ENCODE measurements at regions not wholly inside any gene's neighbourhood (a gene's known extent, or its start where the extent isn't known, plus 50 kb on each side); places are given as distances from the start of the nearest gene placed in this dataset.
A peak's percentile ranks its signal among the peaks of the same experiment; 100 is the strongest.

- DNase-seq: no peak
Measured at GRCh38 chr21:29228306-29228705, 70.4 kb upstream of the BACH1 start.

GRCh38 chr21:29230551-29231261 lies 68.0 kb upstream of the BACH1 start:
- DNase-seq: no peak

- no peak for DNase-seq
Measured at GRCh38 chr21:29231756-29232529, 66.8 kb upstream of the BACH1 start.

GRCh38 chr21:29232530-29233255 lies 66.0 kb upstream of the BACH1 start:
- no peak for DNase-seq

- no peak for DNase-seq
Measured at GRCh38 chr21:29233256-29233546, 65.5 kb upstream of the BACH1 start.

GRCh38 chr21:29233611-29234540 lies 64.8 kb upstream of the BACH1 start:
- no peak for DNase-seq

GRCh38 chr21:29235714-29236197 lies 63.0 kb upstream of the BACH1 start:
- DNase-seq: no peak

- no peak for DNase-seq
Measured at GRCh38 chr21:29236201-29236600, 62.5 kb upstream of the BACH1 start.

GRCh38 chr21:29237110-29238052 lies 61.3 kb upstream of the BACH1 start:
- DNase-seq: no peak

GRCh38 chr21:29238053-29238966 lies 60.4 kb upstream of the BACH1 start:
- no peak for DNase-seq

GRCh38 chr21:29238967-29239290 lies 59.8 kb upstream of the BACH1 start:
- peak; percentile 25 for DNase-seq

GRCh38 chr21:29240136-29240535 lies 58.6 kb upstream of the BACH1 start:
- no peak for DNase-seq

GRCh38 chr21:29242201-29242600 lies 56.5 kb upstream of the BACH1 start:
- DNase-seq: no peak

GRCh38 chr21:29243188-29243587 lies 55.5 kb upstream of the BACH1 start:
- no peak for DNase-seq

- no peak for DNase-seq
Measured at GRCh38 chr21:29245104-29245643, 53.5 kb upstream of the BACH1 start.

GRCh38 chr21:29245863-29246262 lies 52.9 kb upstream of the BACH1 start:
- DNase-seq: no peak

- DNase-seq: no peak
Measured at GRCh38 chr21:29246614-29247013, 52.1 kb upstream of the BACH1 start.

- DNase-seq: no peak
Measured at GRCh38 chr21:29248124-29248523, 50.6 kb upstream of the BACH1 start.

Data from DMS79 (cell line).